GM12892 (cell line): ENCODE measurements at regions not wholly inside any gene's neighbourhood (a gene's known extent, or its start where the extent isn't known, plus 50 kb on each side); places are given as distances from the start of the nearest gene placed in this dataset.

Source experiments
- POLR2A ChIP-seq: IDR thresholded peaks from 2 replicates; pipeline ENCODE4 v1.6.1; 2011; ENCODE audit warnings: low read depth, low read length, control low read depth
- POLR2AphosphoS5 ChIP-seq: IDR thresholded peaks from 2 replicates; pipeline ENCODE4 v1.6.1; 2011; ENCODE audit warnings: low read depth, low read length, control low read depth

DNA sequence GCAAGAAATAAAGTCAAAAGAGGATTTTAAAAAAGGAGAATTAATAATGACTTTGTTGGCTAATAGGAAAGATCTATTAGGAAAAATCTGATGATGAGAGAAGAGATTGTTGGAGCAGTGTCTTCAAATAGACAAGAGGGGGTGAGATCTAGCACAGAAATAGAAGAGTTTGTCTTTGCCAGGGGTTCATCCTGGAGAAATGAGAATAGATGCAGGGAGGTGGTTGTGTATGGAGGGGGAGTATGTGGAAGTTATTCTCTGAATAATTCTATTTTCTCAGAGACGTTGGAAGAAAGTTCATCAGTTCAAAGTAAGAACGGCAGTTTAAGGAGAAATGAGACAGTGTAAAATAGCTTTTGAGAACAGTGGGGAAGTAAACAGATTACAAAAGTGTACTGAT is 161.3 kb downstream of the TM2D1 start:
- no peak for TF ChIP-seq POLR2AphosphoS5
- TF ChIP-seq POLR2A, result no peak
